SK-N-SH treated with all-trans-retinoic acid at 6 μM for 48 hours (cell line): ENCODE measurements at regions not wholly inside any gene's neighbourhood (a gene's known extent, or its start where the extent isn't known, plus 50 kb on each side); places are given as distances from the start of the nearest gene placed in this dataset.

Experiments
- ATAC-seq: fragments of 200-7000 bp; cut with Tn5 transposase; 3 replicates; pipeline ENCODE4 v1.9.1; 2020; ENCODE audit warnings: mild to moderate bottlenecking, moderate library complexity
- CSDC2 ChIP-seq: fragments of 250-450 bp; sonication (Bioruptor Pico); IDR thresholded peaks from 2 replicates; pipeline ENCODE4 v1.5.0; 2020; ENCODE audit warnings: mild to moderate bottlenecking, moderate library complexity
- ESRRG ChIP-seq: fragments of 250-450 bp; sonication (Bioruptor Pico); IDR thresholded peaks from 2 replicates; pipeline ENCODE4 v1.6.1; 2021; ENCODE audit warnings: mild to moderate bottlenecking
- GLIS3 ChIP-seq: fragments of 250-450 bp; sonication (Bioruptor Pico); IDR thresholded peaks from 2 replicates; pipeline ENCODE4 v1.5.0; 2020; ENCODE audit warnings: mild to moderate bottlenecking, moderate library complexity
- ISL1 ChIP-seq: fragments of 250-450 bp; sonication (Bioruptor Pico); IDR thresholded peaks from 2 replicates; pipeline ENCODE4 v2.1.2; 2022; ENCODE audit warnings: mild to moderate bottlenecking, moderate library complexity
- OSR1 ChIP-seq: fragments of 250-450 bp; sonication (Bioruptor Pico); IDR thresholded peaks from 2 replicates; pipeline ENCODE4 v1.8.0; 2022; ENCODE audit warnings: moderate library complexity, mild to moderate bottlenecking, inconsistent platforms
- PPARA ChIP-seq: fragments of 250-450 bp; sonication (Bioruptor Pico); IDR thresholded peaks from 2 replicates; pipeline ENCODE4 v1.5.0; 2020; ENCODE audit warnings: mild to moderate bottlenecking, borderline replicate concordance
- RARB ChIP-seq: fragments of 250-450 bp; sonication (Bioruptor Pico); IDR thresholded peaks from 2 replicates; pipeline ENCODE4 v1.8.0; 2021; ENCODE audit warnings: mild to moderate bottlenecking, moderate library complexity
- SNAI2 ChIP-seq: fragments of 250-450 bp; sonication (Bioruptor Pico); IDR thresholded peaks from 2 replicates; pipeline ENCODE4 v1.5.0; 2020; ENCODE audit warnings: mild to moderate bottlenecking, moderate library complexity
- TCF4 ChIP-seq: fragments of 250-450 bp; sonication (Bioruptor Pico); IDR thresholded peaks from 2 replicates; pipeline ENCODE4 v1.8.0; 2021; ENCODE audit warnings: mild to moderate bottlenecking, moderate library complexity, borderline replicate concordance
- TOX ChIP-seq: fragments of 250-450 bp; sonication (Bioruptor Pico); IDR thresholded peaks from 2 replicates; pipeline ENCODE4 v1.8.0; 2021; ENCODE audit warnings: mild to moderate bottlenecking, moderate library complexity, borderline replicate concordance
- ZC3H10 ChIP-seq: fragments of 250-450 bp; sonication (Bioruptor Pico); IDR thresholded peaks from 2 replicates; pipeline ENCODE4 v1.5.1; 2021; ENCODE audit warnings: mild to moderate bottlenecking, moderate library complexity
- ZFP3 ChIP-seq: fragments of 250-450 bp; sonication (Bioruptor Pico); IDR thresholded peaks from 2 replicates; pipeline ENCODE4 v1.5.0; 2020; ENCODE audit warnings: mild to moderate bottlenecking, moderate library complexity
- ZNF565 ChIP-seq: fragments of 450-650 bp; formaldehyde crosslinking; conservative IDR thresholded peaks from 2 replicates; pipeline ENCODE4 v1.5.0; 2020; ENCODE audit warnings: low read depth, mild to moderate bottlenecking, moderate library complexity
- ZNF70 ChIP-seq: fragments of 450-650 bp; formaldehyde crosslinking; IDR thresholded peaks from 2 replicates; pipeline ENCODE4 v1.5.0; 2020; ENCODE audit warnings: mild to moderate bottlenecking, moderate library complexity
- ZNF8 ChIP-seq: fragments of 450-650 bp; formaldehyde crosslinking; IDR thresholded peaks from 2 replicates; pipeline ENCODE4 v1.5.0; 2020; ENCODE audit warnings: mild to moderate bottlenecking, moderate library complexity
- TF ChIP-seq, protein P1 (sequence below): fragments of 250-450 bp; sonication (Bioruptor Pico); IDR thresholded peaks from 2 replicates; pipeline ENCODE4 v1.5.0; 2020; ENCODE audit warnings: mild to moderate bottlenecking, moderate library complexity
- TF ChIP-seq, protein P2 (sequence below): fragments of 250-450 bp; sonication (Bioruptor Pico); IDR thresholded peaks from 2 replicates; pipeline ENCODE4 v1.5.1; 2020; ENCODE audit warnings: low read depth, mild to moderate bottlenecking, moderate library complexity
- TF ChIP-seq, protein P3 (sequence below): fragments of 250-450 bp; sonication (Bioruptor Pico); IDR thresholded peaks from 2 replicates; pipeline ENCODE4 v1.5.1; 2021; ENCODE audit warnings: mild to moderate bottlenecking, moderate library complexity
- TF ChIP-seq, protein P4 (sequence below): fragments of 250-450 bp; sonication (Bioruptor Pico); IDR thresholded peaks from 2 replicates; pipeline ENCODE4 v1.8.0; 2021; ENCODE audit warnings: low read depth, mild to moderate bottlenecking, moderate library complexity, borderline replicate concordance
- TF ChIP-seq, protein P5 (sequence below): fragments of 250-450 bp; sonication (Bioruptor Pico); IDR thresholded peaks from 2 replicates; pipeline ENCODE4 v1.8.0; 2020; ENCODE audit warnings: mild to moderate bottlenecking, moderate library complexity, borderline replicate concordance

DNA sequence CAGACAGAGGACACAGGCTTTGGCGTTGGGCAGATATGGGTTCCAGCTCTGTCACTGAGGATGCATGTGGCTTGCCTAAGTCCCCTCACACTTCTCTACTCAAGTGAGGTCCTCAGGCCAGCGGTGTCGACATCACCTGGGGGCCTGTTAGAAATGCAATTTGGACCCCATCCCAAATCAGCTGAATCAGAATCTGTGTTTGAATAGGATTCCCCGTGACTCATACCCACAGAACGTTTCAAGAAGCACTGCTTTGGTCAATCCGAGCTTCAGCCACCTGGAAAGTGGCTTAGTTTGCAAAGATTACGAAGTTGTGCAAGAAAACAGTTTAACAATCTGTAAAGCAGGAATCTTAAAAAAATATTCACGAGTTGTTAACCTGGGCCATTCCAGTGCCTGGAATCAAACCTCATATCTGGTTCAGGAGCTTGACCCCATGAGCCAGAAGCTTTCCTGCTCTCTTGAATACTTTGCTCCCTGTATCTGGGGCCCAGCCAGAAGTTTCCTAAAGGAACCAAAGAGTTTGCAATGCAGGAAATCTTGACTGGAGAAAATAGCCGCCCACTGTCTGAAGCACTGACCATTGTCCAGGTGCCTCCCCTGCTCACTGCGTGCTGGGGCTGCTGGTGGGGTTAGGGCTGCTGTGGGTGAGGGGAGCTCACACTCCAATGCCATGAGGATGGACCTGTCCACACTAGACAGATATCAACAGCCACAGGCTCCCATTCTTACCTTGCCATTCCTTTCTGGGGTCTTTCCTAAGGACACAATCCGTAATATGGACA, 208.5 kb upstream of the LINGO1 start:
- ATAC-seq: peak; percentile 33; the same call in 1 of the 3 replicates
- TF ChIP-seq, protein P1, sequence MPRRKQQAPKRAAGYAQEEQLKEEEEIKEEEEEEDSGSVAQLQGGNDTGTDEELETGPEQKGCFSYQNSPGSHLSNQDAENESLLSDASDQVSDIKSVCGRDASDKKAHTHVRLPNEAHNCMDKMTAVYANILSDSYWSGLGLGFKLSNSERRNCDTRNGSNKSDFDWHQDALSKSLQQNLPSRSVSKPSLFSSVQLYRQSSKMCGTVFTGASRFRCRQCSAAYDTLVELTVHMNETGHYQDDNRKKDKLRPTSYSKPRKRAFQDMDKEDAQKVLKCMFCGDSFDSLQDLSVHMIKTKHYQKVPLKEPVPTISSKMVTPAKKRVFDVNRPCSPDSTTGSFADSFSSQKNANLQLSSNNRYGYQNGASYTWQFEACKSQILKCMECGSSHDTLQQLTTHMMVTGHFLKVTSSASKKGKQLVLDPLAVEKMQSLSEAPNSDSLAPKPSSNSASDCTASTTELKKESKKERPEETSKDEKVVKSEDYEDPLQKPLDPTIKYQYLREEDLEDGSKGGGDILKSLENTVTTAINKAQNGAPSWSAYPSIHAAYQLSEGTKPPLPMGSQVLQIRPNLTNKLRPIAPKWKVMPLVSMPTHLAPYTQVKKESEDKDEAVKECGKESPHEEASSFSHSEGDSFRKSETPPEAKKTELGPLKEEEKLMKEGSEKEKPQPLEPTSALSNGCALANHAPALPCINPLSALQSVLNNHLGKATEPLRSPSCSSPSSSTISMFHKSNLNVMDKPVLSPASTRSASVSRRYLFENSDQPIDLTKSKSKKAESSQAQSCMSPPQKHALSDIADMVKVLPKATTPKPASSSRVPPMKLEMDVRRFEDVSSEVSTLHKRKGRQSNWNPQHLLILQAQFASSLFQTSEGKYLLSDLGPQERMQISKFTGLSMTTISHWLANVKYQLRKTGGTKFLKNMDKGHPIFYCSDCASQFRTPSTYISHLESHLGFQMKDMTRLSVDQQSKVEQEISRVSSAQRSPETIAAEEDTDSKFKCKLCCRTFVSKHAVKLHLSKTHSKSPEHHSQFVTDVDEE (CRISPR knock-in tag): no peak
- TF ChIP-seq SNAI2 (CRISPR knock-in tag) (no peak), ISL1 (CRISPR knock-in tag) (no peak), TCF4 (no peak), ZNF8 (no peak)
- TF ChIP-seq, protein P2, sequence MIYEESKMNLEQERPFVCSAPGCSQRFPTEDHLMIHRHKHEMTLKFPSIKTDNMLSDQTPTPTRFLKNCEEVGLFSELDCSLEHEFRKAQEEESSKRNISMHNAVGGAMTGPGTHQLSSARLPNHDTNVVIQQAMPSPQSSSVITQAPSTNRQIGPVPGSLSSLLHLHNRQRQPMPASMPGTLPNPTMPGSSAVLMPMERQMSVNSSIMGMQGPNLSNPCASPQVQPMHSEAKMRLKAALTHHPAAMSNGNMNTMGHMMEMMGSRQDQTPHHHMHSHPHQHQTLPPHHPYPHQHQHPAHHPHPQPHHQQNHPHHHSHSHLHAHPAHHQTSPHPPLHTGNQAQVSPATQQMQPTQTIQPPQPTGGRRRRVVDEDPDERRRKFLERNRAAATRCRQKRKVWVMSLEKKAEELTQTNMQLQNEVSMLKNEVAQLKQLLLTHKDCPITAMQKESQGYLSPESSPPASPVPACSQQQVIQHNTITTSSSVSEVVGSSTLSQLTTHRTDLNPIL: no peak
- TF ChIP-seq, all 23 proteins: peak for 0

DNA sequence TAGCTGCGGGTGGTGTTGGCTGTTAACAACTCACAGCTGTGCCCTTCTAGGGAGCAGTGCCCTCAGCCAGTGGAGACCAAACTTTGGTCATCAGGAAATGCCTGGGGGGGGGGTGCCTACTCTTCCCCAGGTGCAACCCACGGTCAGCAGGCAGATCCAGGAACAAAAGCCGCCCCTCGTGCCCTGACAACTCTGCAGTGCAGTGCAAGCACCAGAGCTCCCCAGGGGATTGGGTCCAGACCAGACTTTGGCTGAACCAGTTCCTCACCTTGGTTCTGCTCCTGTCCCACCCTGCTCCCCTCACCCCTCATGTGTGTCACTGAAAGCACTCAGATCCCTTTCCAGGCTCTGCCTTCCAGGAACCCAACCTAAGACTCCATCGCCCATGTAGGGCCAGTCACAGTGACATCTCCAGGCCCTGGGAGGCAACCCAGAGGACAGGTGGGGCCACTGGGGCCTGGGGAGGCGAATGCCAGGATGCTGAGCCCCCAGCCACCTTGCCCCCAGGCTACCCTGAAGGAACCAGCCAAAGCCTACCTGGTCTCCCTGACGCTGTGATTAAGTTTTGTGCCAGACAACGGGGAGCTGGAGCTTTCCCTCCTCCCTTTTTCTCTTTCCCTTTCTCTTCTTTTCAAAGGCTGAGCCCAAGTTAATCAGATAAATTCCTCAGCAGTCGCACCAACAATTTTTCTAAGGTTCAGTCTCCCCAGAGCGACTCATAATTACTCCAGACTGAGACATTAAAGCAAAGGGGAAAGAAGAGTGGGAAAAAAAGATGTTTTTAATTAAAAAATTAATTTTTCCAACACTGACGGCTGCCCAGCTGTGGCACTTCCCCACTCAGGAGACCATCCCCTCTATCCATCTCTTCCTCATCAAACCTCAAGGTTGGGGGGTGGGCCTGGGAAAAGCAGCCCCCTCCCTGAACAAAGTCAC, 207.5 kb upstream of the LINGO1 start:
- TF ChIP-seq ZNF8 (no peak), CSDC2 (CRISPR knock-in tag) (no peak), ZNF70 (CRISPR knock-in tag) (no peak), RARB (CRISPR knock-in tag) (no peak), ZFP3 (no peak), SNAI2 (CRISPR knock-in tag) (no peak), TOX (CRISPR knock-in tag) (no peak), ZNF565 (CRISPR knock-in tag) (no peak), TCF4 (no peak), OSR1 (CRISPR knock-in tag) (no peak), GLIS3 (CRISPR knock-in tag) (no peak), ISL1 (CRISPR knock-in tag) (no peak), PPARA (CRISPR knock-in tag) (no peak), ZC3H10 (CRISPR knock-in tag) (no peak)
- TF ChIP-seq, protein P3, sequence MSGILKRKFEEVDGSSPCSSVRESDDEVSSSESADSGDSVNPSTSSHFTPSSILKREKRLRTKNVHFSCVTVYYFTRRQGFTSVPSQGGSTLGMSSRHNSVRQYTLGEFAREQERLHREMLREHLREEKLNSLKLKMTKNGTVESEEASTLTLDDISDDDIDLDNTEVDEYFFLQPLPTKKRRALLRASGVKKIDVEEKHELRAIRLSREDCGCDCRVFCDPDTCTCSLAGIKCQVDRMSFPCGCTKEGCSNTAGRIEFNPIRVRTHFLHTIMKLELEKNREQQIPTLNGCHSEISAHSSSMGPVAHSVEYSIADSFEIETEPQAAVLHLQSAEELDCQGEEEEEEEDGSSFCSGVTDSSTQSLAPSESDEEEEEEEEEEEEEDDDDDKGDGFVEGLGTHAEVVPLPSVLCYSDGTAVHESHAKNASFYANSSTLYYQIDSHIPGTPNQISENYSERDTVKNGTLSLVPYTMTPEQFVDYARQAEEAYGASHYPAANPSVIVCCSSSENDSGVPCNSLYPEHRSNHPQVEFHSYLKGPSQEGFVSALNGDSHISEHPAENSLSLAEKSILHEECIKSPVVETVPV (CRISPR knock-in tag): no peak
- TF ChIP-seq, protein P4, sequence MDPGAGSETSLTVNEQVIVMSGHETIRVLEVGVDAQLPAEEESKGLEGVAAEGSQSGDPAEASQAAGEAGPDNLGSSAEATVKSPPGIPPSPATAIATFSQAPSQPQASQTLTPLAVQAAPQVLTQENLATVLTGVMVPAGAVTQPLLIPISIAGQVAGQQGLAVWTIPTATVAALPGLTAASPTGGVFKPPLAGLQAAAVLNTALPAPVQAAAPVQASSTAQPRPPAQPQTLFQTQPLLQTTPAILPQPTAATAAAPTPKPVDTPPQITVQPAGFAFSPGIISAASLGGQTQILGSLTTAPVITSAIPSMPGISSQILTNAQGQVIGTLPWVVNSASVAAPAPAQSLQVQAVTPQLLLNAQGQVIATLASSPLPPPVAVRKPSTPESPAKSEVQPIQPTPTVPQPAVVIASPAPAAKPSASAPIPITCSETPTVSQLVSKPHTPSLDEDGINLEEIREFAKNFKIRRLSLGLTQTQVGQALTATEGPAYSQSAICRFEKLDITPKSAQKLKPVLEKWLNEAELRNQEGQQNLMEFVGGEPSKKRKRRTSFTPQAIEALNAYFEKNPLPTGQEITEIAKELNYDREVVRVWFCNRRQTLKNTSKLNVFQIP: no peak
- no peak for ATAC-seq

DNA sequence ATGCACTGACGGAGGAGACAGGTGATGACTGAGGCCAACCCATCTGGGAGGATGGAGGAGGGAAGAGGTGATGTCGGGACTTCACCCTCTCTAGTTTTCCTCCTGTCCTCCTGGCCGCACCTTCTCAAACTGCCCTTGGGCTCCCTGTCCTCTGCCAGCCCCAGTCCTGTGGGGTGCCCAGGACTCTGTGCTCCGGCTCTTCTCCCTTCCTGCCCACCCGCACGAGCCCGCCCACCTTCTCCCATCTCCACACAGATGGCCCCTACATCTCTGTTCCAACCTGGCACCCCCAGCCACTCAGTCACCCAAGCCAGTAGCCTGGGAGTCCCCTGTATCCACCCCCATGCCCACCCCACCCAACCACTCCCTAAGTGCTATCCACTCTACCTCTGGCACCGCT, 206.7 kb upstream of the LINGO1 start:
- ATAC-seq: no peak
- TF ChIP-seq, protein P1 (CRISPR knock-in tag): no peak
- TF ChIP-seq, protein P5, sequence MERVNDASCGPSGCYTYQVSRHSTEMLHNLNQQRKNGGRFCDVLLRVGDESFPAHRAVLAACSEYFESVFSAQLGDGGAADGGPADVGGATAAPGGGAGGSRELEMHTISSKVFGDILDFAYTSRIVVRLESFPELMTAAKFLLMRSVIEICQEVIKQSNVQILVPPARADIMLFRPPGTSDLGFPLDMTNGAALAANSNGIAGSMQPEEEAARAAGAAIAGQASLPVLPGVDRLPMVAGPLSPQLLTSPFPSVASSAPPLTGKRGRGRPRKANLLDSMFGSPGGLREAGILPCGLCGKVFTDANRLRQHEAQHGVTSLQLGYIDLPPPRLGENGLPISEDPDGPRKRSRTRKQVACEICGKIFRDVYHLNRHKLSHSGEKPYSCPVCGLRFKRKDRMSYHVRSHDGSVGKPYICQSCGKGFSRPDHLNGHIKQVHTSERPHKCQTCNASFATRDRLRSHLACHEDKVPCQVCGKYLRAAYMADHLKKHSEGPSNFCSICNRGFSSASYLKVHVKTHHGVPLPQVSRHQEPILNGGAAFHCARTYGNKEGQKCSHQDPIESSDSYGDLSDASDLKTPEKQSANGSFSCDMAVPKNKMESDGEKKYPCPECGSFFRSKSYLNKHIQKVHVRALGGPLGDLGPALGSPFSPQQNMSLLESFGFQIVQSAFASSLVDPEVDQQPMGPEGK (CRISPR knock-in tag): no peak
- no peak for TF ChIP-seq ZNF8
- no peak for TF ChIP-seq ZNF70 (CRISPR knock-in tag)
- TF ChIP-seq ZFP3: no peak
- no peak for TF ChIP-seq ESRRG (CRISPR knock-in tag)
- TF ChIP-seq GLIS3 (CRISPR knock-in tag): no peak
- TF ChIP-seq ZC3H10 (CRISPR knock-in tag): no peak
- TF ChIP-seq, protein P4: no peak
- no peak for TF ChIP-seq RARB (CRISPR knock-in tag)
- TF ChIP-seq CSDC2 (CRISPR knock-in tag): no peak
